HK-2 (cell line): ENCODE measurements at regions not wholly inside any gene's neighbourhood (a gene's known extent, or its start where the extent isn't known, plus 50 kb on each side); places are given as distances from the start of the nearest gene placed in this dataset.

Experiments used
- DNase-seq: peaks from one replicate; pipeline ENCODE4 v3.0.0-alpha.2; 2018; ENCODE audit not compliant: unreplicated experiment

- peak; percentile 76 for DNase-seq
Measured at GRCh38 chr4:24419181-24420034, 164.9 kb downstream of the DHX15 start.

- DNase-seq, result no peak
Measured at GRCh38 chr4:24417206-24417605, 167.1 kb downstream of the DHX15 start.

- no peak for DNase-seq
Measured at GRCh38 chr4:24416293-24416692, 168.1 kb downstream of the DHX15 start.

- DNase-seq, result no peak
Measured at GRCh38 chr4:24413311-24413784, 171.0 kb downstream of the DHX15 start.

- no peak for DNase-seq
Measured at GRCh38 chr4:24411806-24412205, 172.5 kb downstream of the DHX15 start.

GRCh38 chr4:24411299-24411698 is 173.1 kb downstream of the DHX15 start:
- no peak for DNase-seq

GRCh38 chr4:24408640-24409039 is 175.7 kb downstream of the DHX15 start:
- DNase-seq, result no peak

GRCh38 chr4:24405926-24406325 is 178.4 kb downstream of the DHX15 start:
- DNase-seq, result no peak

- DNase-seq, result no peak
Measured at GRCh38 chr4:24405341-24405740, 179.0 kb downstream of the DHX15 start.

- no peak for DNase-seq
Measured at GRCh38 chr4:24404281-24404680, 180.1 kb downstream of the DHX15 start.

- DNase-seq, result no peak
Measured at GRCh38 chr4:24403265-24403664, 181.1 kb downstream of the DHX15 start.

GRCh38 chr4:24400537-24400936 is 183.8 kb downstream of the DHX15 start:
- DNase-seq, result no peak

- no peak for DNase-seq
Measured at GRCh38 chr4:24396988-24397387, 187.4 kb downstream of the DHX15 start.

GRCh38 chr4:24395937-24396336 is 188.4 kb downstream of the DHX15 start:
- DNase-seq, result no peak

- DNase-seq, result no peak
Measured at GRCh38 chr4:24394041-24394440, 190.3 kb downstream of the DHX15 start.

- no peak for DNase-seq
Measured at GRCh38 chr4:24392613-24393012, 191.7 kb downstream of the DHX15 start.

GRCh38 chr4:24382381-24382780 is 202.0 kb downstream of the DHX15 start:
- peak; percentile 12 for DNase-seq

- DNase-seq, result no peak
Measured at GRCh38 chr4:24380957-24381665, 203.2 kb downstream of the DHX15 start.

GRCh38 chr4:24373704-24374103 is 210.7 kb downstream of the DHX15 start:
- no peak for DNase-seq

GRCh38 chr4:24372881-24373280 is 211.5 kb downstream of the DHX15 start:
- DNase-seq, result no peak

GRCh38 chr4:24372341-24372740 is 212.0 kb downstream of the DHX15 start:
- DNase-seq, result no peak

GRCh38 chr4:24370421-24370820 is 213.9 kb downstream of the DHX15 start:
- no peak for DNase-seq

GRCh38 chr4:24369507-24370029 is 214.8 kb downstream of the DHX15 start:
- no peak for DNase-seq
